ENCODE measurements at regions not wholly inside any gene's neighbourhood (a gene's known extent, or its start where the extent isn't known, plus 50 kb on each side); places are given as distances from the start of the nearest gene placed in this dataset.

- H3K4me3 ChIP-seq (replicated peaks in 1 of 3; ENCODE audit: insufficient read depth in 1 of 3, low read depth in 1 of 3, low read length in 3 of 3): no peak overlapping the region
- H3K27ac ChIP-seq (ENCODE audit: insufficient read depth, low read depth, low read length): no peak overlapping the region
- TF ChIP-seq EZH2 (IDR thresholded peaks at IDR 0.05; ENCODE audit: borderline replicate concordance, low read depth, low read length, severe bottlenecking) (no peak), MAX (IDR thresholded peaks at IDR 0.05; ENCODE audit: insufficient read depth, insufficient read length) (no peak), GATA2 (IDR thresholded peaks at IDR 0.05; ENCODE audit: insufficient read depth, insufficient read length, low read depth, low read length) (no peak), POLR2AphosphoS5 (IDR thresholded peaks at IDR 0.05; ENCODE audit: insufficient read depth, low read depth, low read length) (no peak), JUN (IDR thresholded peaks at IDR 0.05; ENCODE audit: borderline replicate concordance, insufficient read depth, insufficient read length, low read depth) (no peak), POLR2A (IDR thresholded peaks at IDR 0.05; ENCODE audit: low read depth, low read length) (no peak), MYC (IDR thresholded peaks at IDR 0.05; ENCODE audit: low read depth, low read length) (no peak), CTCF (IDR thresholded peaks at IDR 0.05; ENCODE audit: extremely low read depth in 1 of 2, insufficient read depth in 1 of 2, low read depth in 1 of 2, low read length in 2 of 2) (no peak), FOS (IDR thresholded peaks at IDR 0.05; ENCODE audit: borderline replicate concordance, insufficient read depth, low read length) (no peak)
- ChIA-PET POLR2A (no interaction called here), CTCF (no interaction called here)
- BruUV-seq (replicated peaks): no TSS peak
- no peaks in the 10 kb centered on the region for H4K20me1 ChIP-seq (replicated peaks; ENCODE audit: control insufficient read depth, extremely low read depth, insufficient read depth, low read length)
- no peaks in the 10 kb centered on the region for H3K9me1 ChIP-seq (replicated peaks; ENCODE audit: control insufficient read depth, extremely low read depth, insufficient read depth, low read length)
- intact Hi-C loops (cut with micrococcal nuclease): no loop called here
- H3K27me3 ChIP-seq (ENCODE audit: control insufficient read depth in 2 of 2, insufficient read depth in 2 of 2, low read length in 2 of 2): no peaks in the 10 kb centered on the region
- no peaks in the 10 kb centered on the region for H3K9me3 ChIP-seq (replicated peaks; ENCODE audit: control insufficient read depth, insufficient read depth, low read length)
- no peak overlapping the region for H3K9ac ChIP-seq (replicated peaks; ENCODE audit: extremely low read depth, insufficient read depth, low read length)
- dilution Hi-C loops (cut with MboI; ENCODE audit: extremely low pct_ligation_motif_present, low sequenced_read_pairs): no loop called here
- no peaks in the 10 kb centered on the region for H3K36me3 ChIP-seq (ENCODE audit: control insufficient read depth in 2 of 2, extremely low read depth in 1 of 2, insufficient read depth in 2 of 2, low read length in 2 of 2)
- no peaks in the 10 kb centered on the region for H3K4me1 ChIP-seq (ENCODE audit: control insufficient read depth, extremely low read depth, insufficient read depth, low read length)
- no peak for DNase-seq (ENCODE audit: low read depth, low spot score)
- FAIRE-seq: no peak
- no peak overlapping the region for H3K4me2 ChIP-seq (ENCODE audit: insufficient read depth, low read length)
- H3K79me2 ChIP-seq (ENCODE audit: control insufficient read depth, insufficient read depth, low read length): no peaks in the 10 kb centered on the region
- H2AFZ ChIP-seq (ENCODE audit: low read depth, low read length): no peak overlapping the region
Measured at GRCh38 chr4:156396534-156396933, 442.9 kb upstream of the CTSO start.

Data from endothelial cell of umbilical vein (primary cell).